Pancreas (tissue), 10 donors: ENCODE measurements at regions not wholly inside any gene's neighbourhood (a gene's known extent, or its start where the extent isn't known, plus 50 kb on each side); places are given as distances from the start of the nearest gene placed in this dataset.

Experiments
- ATAC-seq, 4 donors: fragments of 200-7000 bp; cut with Tn5 transposase; one replicate each; pipeline versions ENCODE4 v1.8.0 to v1.9.1; 2020; ENCODE audit warnings: mild to moderate bottlenecking in 4 of 4, moderate library complexity in 4 of 4
- DNase-seq, 6 donors: peaks; one replicate each; pipeline ENCODE4 v3.0.0-alpha.2; 2020
- FAIRE-seq: peaks from 2 replicates; lab custom pipeline; 2012; peaks lifted over from hg19 to GRCh38; lab: Jason Lieb, UNC
- H3K27ac ChIP-seq, 4 donors: fragments of 200-600 bp; sonication (generic); 1 replicate in 3 of 4; 2 replicates in 1 of 4; pipeline versions ENCODE4 v1.5.0 to v1.8.0; 2020
- H3K27me3 ChIP-seq, 4 donors: fragments of 200-600 bp; one replicate each; pipeline ENCODE4 v1.8.0; 2021
- H3K36me3 ChIP-seq, 3 donors: fragments of 200-600 bp; sonication (generic) in 1 of 3; one replicate each; pipeline versions ENCODE4 v1.5.0 to v1.8.0; 2020 to 2021
- H3K4me1 ChIP-seq, 3 donors: fragments of 200-600 bp; one replicate each; pipeline ENCODE4 v1.8.0; 2021
- H3K4me3 ChIP-seq, 4 donors: fragments of 200-600 bp; sonication (generic) in 2 of 4; one replicate each; pipeline versions ENCODE4 v1.5.0 to v1.8.0; 2020 to 2021
- H3K9me3 ChIP-seq, 4 donors: fragments of 200-600 bp; one replicate each; pipeline ENCODE4 v1.8.0; 2021
- WGBS, 2 donors: extraction: QIAGEN DNeasy Blood & Tissue Kit; methylation state at CpG; one replicate each; pipeline ENCODE4 v1.1.7; 2013; 5-methylcytosine and 5-hydroxymethylcytosine counted together
- intact Hi-C, 3 donors: fragments of 100-400 bp; cut with DNase I; formaldehyde crosslinking; loops; one replicate each; pipeline versions ENCODE4 v1.11.1 to v1.14.2; 2022
- TF ChIP-seq, protein P1 (sequence below), 4 donors: fragments of 200-600 bp; sonication (generic) in 3 of 4; IDR thresholded peaks; one replicate each; pipeline versions ENCODE4 v1.5.0 to v1.8.0; 2021; ENCODE audit warnings: antibody characterized with exemption in 4 of 4
- donor health status: healthy with polysubstance abuse.
- donor health status: DM: no; HTN: no; CAD: no; lungs with moderate emphysema.
- donor health status: DM: no; HTN: no; CAD: no.
- donor health status: control.
- donor health status: control.
- donor health status: Bipolar disorder and iron deficiency.
- donor health status: DM: yes; HTN: yes; CAD: no.
- donor health status: DM: no; HTN: no; CAD: no.
- donor health status: DM: no; HTN: no; CAD: no.
- donor health status: DM: yes; HTN: yes; CAD: no.

DNA sequence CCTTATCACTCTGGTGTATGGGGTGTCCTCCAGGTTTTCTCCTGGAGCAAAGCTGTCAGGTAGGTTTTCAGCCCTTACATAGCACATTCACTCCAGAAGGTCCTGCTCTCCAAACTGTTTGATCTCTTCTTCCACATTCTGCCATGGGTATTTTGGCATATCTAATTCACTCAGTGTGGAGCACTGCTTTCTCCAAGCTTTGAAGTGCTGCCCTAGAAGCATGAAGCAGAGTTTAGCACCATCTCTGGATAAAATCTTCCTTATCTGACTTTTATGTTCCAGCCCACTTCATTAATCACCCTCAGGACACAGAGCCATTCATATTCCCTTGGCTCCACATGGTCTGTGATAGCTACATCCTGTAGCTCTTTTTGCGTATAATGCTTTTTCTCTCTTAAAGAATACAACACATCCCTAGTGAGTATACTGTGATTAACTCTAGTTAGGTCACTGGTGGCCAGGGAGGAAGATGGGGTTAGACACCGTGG, 56.7 kb upstream of the ARHGAP28 start:
- 75 to 87% methylated on average over 2 of the region's 2 CpGs for WGBS, 2 donors
- TF ChIP-seq, protein P1, sequence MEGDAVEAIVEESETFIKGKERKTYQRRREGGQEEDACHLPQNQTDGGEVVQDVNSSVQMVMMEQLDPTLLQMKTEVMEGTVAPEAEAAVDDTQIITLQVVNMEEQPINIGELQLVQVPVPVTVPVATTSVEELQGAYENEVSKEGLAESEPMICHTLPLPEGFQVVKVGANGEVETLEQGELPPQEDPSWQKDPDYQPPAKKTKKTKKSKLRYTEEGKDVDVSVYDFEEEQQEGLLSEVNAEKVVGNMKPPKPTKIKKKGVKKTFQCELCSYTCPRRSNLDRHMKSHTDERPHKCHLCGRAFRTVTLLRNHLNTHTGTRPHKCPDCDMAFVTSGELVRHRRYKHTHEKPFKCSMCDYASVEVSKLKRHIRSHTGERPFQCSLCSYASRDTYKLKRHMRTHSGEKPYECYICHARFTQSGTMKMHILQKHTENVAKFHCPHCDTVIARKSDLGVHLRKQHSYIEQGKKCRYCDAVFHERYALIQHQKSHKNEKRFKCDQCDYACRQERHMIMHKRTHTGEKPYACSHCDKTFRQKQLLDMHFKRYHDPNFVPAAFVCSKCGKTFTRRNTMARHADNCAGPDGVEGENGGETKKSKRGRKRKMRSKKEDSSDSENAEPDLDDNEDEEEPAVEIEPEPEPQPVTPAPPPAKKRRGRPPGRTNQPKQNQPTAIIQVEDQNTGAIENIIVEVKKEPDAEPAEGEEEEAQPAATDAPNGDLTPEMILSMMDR (IDR thresholded peaks at IDR 0.05) = no peak

DNA sequence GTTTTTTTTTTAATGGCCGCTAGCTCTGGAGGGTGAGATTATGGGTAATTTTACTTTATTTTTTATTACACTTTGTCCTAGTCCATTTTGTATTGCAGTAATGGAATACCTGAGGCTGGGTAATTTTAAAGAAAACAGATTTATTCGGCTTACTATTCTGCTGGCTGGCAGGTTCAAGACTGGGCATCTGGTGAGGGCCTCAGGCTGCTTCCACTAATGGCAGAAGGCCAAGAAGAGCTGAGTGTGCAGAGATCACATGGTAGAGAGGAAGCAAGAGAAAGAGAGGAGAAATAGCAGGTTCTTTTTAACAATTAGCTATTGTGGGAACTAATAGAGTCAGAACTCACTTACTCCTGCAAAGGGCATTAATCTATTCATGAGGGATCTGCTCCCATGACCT, 52.4 kb upstream of the ARHGAP28 start:
- no peaks in the 10 kb centered on the region for H3K27me3 ChIP-seq
- WGBS, 2 donors = 86 to 87% methylated on average over 2 of the region's 2 CpGs
- H3K4me3 ChIP-seq = no peak overlapping the region
- no peaks in the 10 kb centered on the region for H3K4me1 ChIP-seq
- ATAC-seq = no peak
- H3K36me3 ChIP-seq = no peaks in the 10 kb centered on the region
- no peak for DNase-seq
- H3K27ac ChIP-seq = no peak overlapping the region
- TF ChIP-seq, protein P1 (IDR thresholded peaks at IDR 0.05) = no peak
- intact Hi-C loops = no loop called here
- H3K9me3 ChIP-seq = no peaks in the 10 kb centered on the region
- no peak for FAIRE-seq

More for the DNA sequence above, 56.7 kb upstream of the ARHGAP28 start:
- Histone ChIP-seq H3K27me3 (no peaks in the 10 kb centered on the region), H3K9me3 (no peaks in the 10 kb centered on the region), H3K36me3 (no peaks in the 10 kb centered on the region), H3K27ac (no peak overlapping the region), H3K4me3 (no peak overlapping the region), H3K4me1 (no peaks in the 10 kb centered on the region)
- intact Hi-C loops = no loop called here
- FAIRE-seq (no peak), DNase-seq (no peak), ATAC-seq (peak in 1 of 4 donors; percentile 36)

DNA sequence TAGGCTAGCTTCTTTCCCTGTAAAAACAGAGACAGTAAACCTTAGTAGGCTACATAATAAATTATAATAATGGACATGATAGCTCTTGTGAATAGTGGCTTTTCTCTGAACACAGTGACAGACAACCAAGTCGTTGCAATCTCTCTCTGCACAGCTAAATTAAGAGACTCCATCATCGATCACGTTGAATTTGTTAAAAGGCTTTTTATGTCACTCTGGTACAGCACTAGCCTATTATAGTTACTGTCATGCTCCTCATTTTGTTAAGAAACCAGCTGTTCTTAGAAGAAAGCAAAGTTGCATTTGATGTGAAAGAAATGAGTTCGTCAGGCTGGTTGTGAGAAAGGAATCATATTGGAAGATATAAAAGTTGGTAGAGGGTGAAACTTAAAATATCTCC, 50.3 kb upstream of the ARHGAP28 start:
- ATAC-seq = no peak
- H3K9me3 ChIP-seq = no peaks in the 10 kb centered on the region
- DNase-seq = no peak
- H3K36me3 ChIP-seq = no peaks in the 10 kb centered on the region
- no peak overlapping the region for H3K27ac ChIP-seq
- TF ChIP-seq, protein P1 (IDR thresholded peaks at IDR 0.05) = no peak
- H3K4me3 ChIP-seq = no peak overlapping the region
- WGBS, 2 donors = 51 to 79% methylated on average over 4 of the region's 4 CpGs
- no peak for FAIRE-seq
- intact Hi-C loops = no loop called here
- H3K27me3 ChIP-seq = no peaks in the 10 kb centered on the region
- no peaks in the 10 kb centered on the region for H3K4me1 ChIP-seq
